ENCODE measurements at regions not wholly inside any gene's neighbourhood (a gene's known extent, or its start where the extent isn't known, plus 50 kb on each side); places are given as distances from the start of the nearest gene placed in this dataset.

DNA sequence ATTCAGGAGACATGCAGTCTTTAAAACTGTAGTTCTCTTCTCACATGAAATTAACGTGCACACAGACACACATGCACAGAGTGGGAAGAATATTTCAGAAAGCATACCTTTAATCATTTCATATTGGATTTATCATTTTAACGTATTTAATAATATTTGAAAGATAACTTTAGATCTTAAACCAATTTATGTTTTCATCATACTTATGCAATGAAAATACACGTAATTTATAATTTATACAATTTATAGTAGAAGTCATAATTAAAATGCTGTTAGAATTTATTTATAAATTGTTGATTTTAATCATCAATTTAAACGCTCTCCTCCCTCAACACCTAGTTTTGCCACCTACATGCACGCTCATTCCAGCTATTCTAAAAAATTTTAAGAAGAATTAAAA, 894.9 kb upstream of the CTNND2 start:
- no peak for TF ChIP-seq POLR2A (IDR thresholded peaks at IDR 0.05)
- no peak for TF ChIP-seq CTCF (IDR thresholded peaks at IDR 0.05)
- no peak for TF ChIP-seq POLR2AphosphoS5 (IDR thresholded peaks at IDR 0.05)
- Histone ChIP-seq H3K27ac (no peak overlapping the region), H3K36me3 (no peaks in the 10 kb centered on the region), H3K27me3 (no peaks in the 10 kb centered on the region), H3K9me3 (peaks cover 0 to 15% of the 10 kb centered on the region in 2 donors), H3K4me1 (no peaks in the 10 kb centered on the region), H3K4me3 (no peak overlapping the region)
- intact Hi-C loops (cut with DNase I; ENCODE audit: low total_unique reads): no loop called here
- DNase-seq (ENCODE audit: low spot score in 2 of 2): no peak

DNA sequence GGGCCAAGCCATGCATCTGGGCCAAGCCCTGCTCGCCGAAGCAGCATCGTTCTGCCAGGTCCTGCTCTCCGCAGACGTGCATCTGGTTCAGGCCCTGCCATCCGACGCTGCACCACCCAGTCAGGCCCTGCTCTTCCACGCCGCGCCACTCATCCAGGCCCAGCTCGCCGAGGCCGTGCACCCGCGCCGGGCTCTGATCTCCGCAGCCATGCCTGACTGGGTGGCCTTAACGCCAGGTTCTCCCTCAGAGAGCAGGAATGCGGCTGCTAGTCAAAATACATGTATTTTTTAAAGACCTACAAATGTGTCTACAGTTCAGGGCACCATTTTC, 891.1 kb upstream of the CTNND2 start:
- Histone ChIP-seq H3K4me1 (no peaks in the 10 kb centered on the region), H3K27ac (no peak overlapping the region), H3K9me3 (peaks cover 0 to 16% of the 10 kb centered on the region in 2 donors), H3K27me3 (no peaks in the 10 kb centered on the region), H3K4me3 (no peak overlapping the region), H3K36me3 (no peaks in the 10 kb centered on the region)
- TF ChIP-seq POLR2A (IDR thresholded peaks at IDR 0.05) (no peak), CTCF (IDR thresholded peaks at IDR 0.05) (no peak), POLR2AphosphoS5 (IDR thresholded peaks at IDR 0.05) (no peak)
- intact Hi-C loops (cut with DNase I; ENCODE audit: low total_unique reads): no loop called here
- no peak for DNase-seq (ENCODE audit: low spot score in 2 of 2)

DNA sequence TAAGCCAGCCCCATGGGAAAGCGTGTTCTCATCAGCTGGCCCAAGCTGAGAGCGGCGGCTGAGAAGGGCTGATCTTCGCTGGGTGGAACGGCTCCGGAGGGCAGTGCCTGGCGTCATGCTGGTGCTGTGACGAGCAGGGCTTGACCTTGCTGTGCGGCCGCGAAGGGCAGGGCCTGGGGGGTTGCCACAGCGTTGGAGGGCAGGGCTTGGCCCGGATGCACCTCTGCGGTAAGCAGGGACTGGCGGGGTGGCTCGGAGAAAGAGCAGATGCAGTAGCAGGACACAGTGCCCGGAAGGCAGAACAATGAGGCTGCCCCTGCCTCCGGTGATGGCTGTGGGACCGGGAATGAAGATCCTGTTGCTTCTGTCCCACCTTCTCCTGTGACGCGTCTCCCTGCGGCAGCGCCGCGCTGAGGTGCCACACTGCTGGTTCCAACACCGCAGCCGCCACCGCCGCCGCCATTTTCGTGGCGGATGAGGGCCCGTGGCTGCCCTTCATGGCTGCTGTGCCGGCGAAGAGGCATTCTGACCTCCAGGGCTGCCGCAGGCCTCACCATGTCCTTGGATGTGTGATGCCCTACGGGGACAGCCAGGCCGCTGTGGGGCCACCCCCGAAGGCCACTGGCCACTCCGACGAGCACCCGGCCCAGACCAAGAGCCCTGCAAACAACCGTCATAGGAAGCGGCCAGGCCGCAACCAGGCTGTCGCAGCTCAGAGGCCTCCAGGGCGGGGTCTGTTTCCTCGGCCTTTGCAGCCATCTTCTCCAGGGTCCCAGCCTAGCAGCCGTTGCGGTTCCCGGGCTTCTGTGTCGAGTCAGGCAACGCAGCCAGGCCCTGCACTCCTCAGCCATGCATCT, 890.5 kb upstream of the CTNND2 start:
- no peak for DNase-seq (ENCODE audit: low spot score in 2 of 2)
- no peaks in the 10 kb centered on the region for H3K4me1 ChIP-seq
- no peak overlapping the region for H3K4me3 ChIP-seq
- no peak overlapping the region for H3K27ac ChIP-seq
- intact Hi-C loops (cut with DNase I; ENCODE audit: low total_unique reads): no loop called here
- H3K9me3 ChIP-seq: peaks cover 0 to 16% of the 10 kb centered on the region in 2 donors
- TF ChIP-seq POLR2A (IDR thresholded peaks at IDR 0.05) (no peak), POLR2AphosphoS5 (IDR thresholded peaks at IDR 0.05) (no peak), CTCF (IDR thresholded peaks at IDR 0.05) (no peak)
- H3K27me3 ChIP-seq: no peaks in the 10 kb centered on the region
- H3K36me3 ChIP-seq: no peaks in the 10 kb centered on the region

DNA sequence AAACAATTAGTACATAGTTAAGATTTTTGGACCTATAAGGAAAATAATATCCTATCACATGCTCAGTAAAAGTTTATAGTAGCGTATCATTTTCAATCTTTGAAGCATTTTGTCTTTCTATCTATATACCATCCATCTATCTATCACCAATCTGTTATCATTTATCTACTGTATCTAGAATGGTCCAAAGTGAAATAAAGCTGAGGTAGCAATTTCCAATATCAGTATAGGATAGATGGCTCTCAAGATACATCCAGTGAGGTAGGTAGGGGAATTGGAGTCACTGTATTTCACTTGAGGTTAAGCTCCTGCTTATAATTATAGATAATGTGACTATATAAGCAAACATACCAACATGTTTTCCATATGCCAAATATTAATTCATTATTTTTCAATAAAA, 889.1 kb upstream of the CTNND2 start:
- TF ChIP-seq POLR2A (IDR thresholded peaks at IDR 0.05) (no peak), CTCF (IDR thresholded peaks at IDR 0.05) (no peak), POLR2AphosphoS5 (IDR thresholded peaks at IDR 0.05) (no peak)
- intact Hi-C loops (cut with DNase I; ENCODE audit: low total_unique reads): no loop called here
- Histone ChIP-seq H3K9me3 (peaks cover 0 to 16% of the 10 kb centered on the region in 2 donors), H3K4me1 (no peaks in the 10 kb centered on the region), H3K36me3 (no peaks in the 10 kb centered on the region), H3K27ac (no peak overlapping the region), H3K4me3 (no peak overlapping the region), H3K27me3 (no peaks in the 10 kb centered on the region)
- DNase-seq (ENCODE audit: low spot score in 2 of 2): no peak

DNA sequence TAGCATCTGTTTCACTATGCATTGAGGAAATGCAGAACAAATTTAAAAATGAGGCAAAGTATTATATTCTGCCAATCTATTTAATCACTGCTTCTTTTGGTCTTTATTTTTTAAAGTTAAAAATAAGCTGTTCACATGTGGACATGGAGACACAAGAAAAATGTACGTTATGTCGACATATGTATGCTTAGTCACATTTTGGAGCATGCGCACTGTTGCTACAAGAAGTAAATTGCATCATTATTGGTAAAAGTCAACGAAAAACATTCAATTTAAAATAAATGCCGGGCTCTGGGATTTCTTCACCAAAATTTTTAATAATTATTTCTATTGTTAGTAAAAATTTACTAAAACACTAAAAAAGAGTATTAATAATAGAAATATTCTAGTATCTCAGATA, 876.3 kb upstream of the CTNND2 start:
- no peaks in the 10 kb centered on the region for H3K9me3 ChIP-seq
- intact Hi-C loops (cut with DNase I; ENCODE audit: low total_unique reads): no loop called here
- H3K27me3 ChIP-seq: no peaks in the 10 kb centered on the region
- no peaks in the 10 kb centered on the region for H3K36me3 ChIP-seq
- no peak for TF ChIP-seq CTCF (IDR thresholded peaks at IDR 0.05)
- no peak for TF ChIP-seq POLR2A (IDR thresholded peaks at IDR 0.05)
- no peak for TF ChIP-seq POLR2AphosphoS5 (IDR thresholded peaks at IDR 0.05)
- no peak overlapping the region for H3K4me3 ChIP-seq
- DNase-seq (ENCODE audit: low spot score in 2 of 2): no peak
- H3K27ac ChIP-seq: no peak overlapping the region
- H3K4me1 ChIP-seq: no peaks in the 10 kb centered on the region

All from breast epithelium (tissue), 4 donors.